Mucosa of stomach (tissue), 1 donor: ENCODE measurements at regions not wholly inside any gene's neighbourhood (a gene's known extent, or its start where the extent isn't known, plus 50 kb on each side); places are given as distances from the start of the nearest gene placed in this dataset.

Experiments used
- H3K27me3 ChIP-seq: one replicate; pipeline ENCODE4 v1.7.0; 2013; ENCODE audit warnings: mild to moderate bottlenecking, low read length; ENCODE audit not compliant: control insufficient read depth, insufficient read depth
- H3K36me3 ChIP-seq: one replicate; pipeline ENCODE4 v1.7.0; 2013; ENCODE audit warnings: low read length; ENCODE audit not compliant: control insufficient read depth, insufficient read depth
- H3K4me1 ChIP-seq: one replicate; pipeline ENCODE4 v1.7.0; 2013; ENCODE audit warnings: mild to moderate bottlenecking, low read length; ENCODE audit not compliant: control insufficient read depth, insufficient read depth
- H3K4me3 ChIP-seq: one replicate; pipeline ENCODE4 v1.7.0; 2013; ENCODE audit warnings: low read length
- H3K9ac ChIP-seq: one replicate; pipeline ENCODE4 v1.7.0; 2013; ENCODE audit warnings: mild to moderate bottlenecking, low read length, moderate library complexity
- H3K9me3 ChIP-seq: one replicate; pipeline ENCODE4 v1.7.0; 2013; ENCODE audit warnings: mild to moderate bottlenecking, low read length, moderate library complexity; ENCODE audit not compliant: control insufficient read depth
- donor health status: Pancreatic carcinoma.

GRCh38 chr7:46029111-46029704 is 108.1 kb upstream of the IGFBP3 start:
- Histone ChIP-seq H3K4me1 (no peaks in the 10 kb centered on the region), H3K27me3 (no peaks in the 10 kb centered on the region), H3K9me3 (no peaks in the 10 kb centered on the region), H3K9ac (no peak overlapping the region), H3K4me3 (no peak overlapping the region), H3K36me3 (no peaks in the 10 kb centered on the region)

GRCh38 chr7:46028246-46028645 is 107.2 kb upstream of the IGFBP3 start:
- Histone ChIP-seq H3K4me1 (no peaks in the 10 kb centered on the region), H3K9ac (no peak overlapping the region), H3K36me3 (no peaks in the 10 kb centered on the region), H3K4me3 (no peak overlapping the region), H3K27me3 (no peaks in the 10 kb centered on the region), H3K9me3 (no peaks in the 10 kb centered on the region)

- no peaks in the 10 kb centered on the region for H3K4me1 ChIP-seq
- H3K9me3 ChIP-seq = no peaks in the 10 kb centered on the region
- H3K9ac ChIP-seq = no peak overlapping the region
- no peak overlapping the region for H3K4me3 ChIP-seq
- no peaks in the 10 kb centered on the region for H3K27me3 ChIP-seq
- H3K36me3 ChIP-seq = no peaks in the 10 kb centered on the region
These were observed 105.7 kb upstream of the IGFBP3 start for GRCh38 chr7:46026741-46027140.

DNA sequence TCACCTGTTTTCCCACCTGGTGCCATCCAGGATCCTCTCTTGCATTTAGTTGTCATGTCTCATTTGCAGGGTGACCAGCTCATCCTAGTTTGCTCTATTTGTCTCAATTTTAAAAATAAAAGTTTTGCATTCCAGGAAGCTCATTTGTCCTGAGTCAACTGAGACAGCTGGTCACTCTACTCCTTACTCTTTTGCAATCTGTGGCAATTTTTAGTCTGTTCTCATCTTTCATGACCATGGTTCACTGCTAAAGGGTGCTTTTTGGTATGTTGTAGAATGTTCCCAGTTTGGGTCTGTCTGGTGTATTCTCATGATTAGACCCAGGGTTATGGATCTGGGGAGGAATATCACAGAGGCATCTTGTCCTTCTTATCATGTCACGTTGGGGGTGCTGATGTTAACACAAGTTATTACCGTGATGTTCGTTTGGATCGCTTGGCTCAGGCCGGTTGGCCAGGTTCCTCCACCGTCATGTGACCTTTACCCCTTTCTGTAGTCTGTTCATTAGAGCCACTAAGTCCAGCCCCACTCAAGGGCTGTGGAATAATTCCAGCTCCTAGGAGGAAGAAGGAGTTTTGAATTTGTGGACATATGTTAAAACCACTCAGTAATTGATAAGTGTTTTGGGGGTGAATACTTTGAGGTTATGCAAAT is 103.3 kb upstream of the IGFBP3 start:
- Histone ChIP-seq H3K4me1 (no peaks in the 10 kb centered on the region), H3K27me3 (no peaks in the 10 kb centered on the region), H3K4me3 (no peak overlapping the region), H3K9me3 (no peaks in the 10 kb centered on the region), H3K36me3 (no peaks in the 10 kb centered on the region), H3K9ac (no peak overlapping the region)

DNA sequence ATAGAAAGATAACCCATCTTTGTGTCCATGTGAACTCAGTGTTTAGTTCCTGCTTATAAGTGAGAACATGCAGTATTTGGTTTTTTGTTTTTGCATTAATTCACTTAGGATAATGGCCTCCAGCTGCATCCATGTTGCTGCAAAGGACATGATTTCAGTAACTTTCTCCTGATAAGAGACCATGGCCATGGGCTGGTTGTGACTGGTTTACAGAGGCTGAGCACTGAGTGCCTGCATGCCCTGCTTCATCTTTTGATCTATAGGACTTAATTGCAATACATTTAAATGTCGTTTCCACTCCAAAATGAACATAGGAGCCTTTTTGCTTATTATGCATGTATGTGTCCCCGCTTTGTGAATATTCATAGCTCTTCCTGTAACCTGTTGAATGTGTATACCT is 101.3 kb upstream of the IGFBP3 start:
- no peaks in the 10 kb centered on the region for H3K9me3 ChIP-seq
- no peaks in the 10 kb centered on the region for H3K36me3 ChIP-seq
- no peak overlapping the region for H3K9ac ChIP-seq
- H3K27me3 ChIP-seq = no peaks in the 10 kb centered on the region
- H3K4me1 ChIP-seq = no peaks in the 10 kb centered on the region
- no peak overlapping the region for H3K4me3 ChIP-seq

GRCh38 chr7:46015107-46015868 is 94.2 kb upstream of the IGFBP3 start:
- Histone ChIP-seq H3K27me3 (no peaks in the 10 kb centered on the region), H3K4me1 (no peaks in the 10 kb centered on the region), H3K36me3 (no peaks in the 10 kb centered on the region), H3K9ac (no peak overlapping the region), H3K9me3 (no peaks in the 10 kb centered on the region), H3K4me3 (no peak overlapping the region)

DNA sequence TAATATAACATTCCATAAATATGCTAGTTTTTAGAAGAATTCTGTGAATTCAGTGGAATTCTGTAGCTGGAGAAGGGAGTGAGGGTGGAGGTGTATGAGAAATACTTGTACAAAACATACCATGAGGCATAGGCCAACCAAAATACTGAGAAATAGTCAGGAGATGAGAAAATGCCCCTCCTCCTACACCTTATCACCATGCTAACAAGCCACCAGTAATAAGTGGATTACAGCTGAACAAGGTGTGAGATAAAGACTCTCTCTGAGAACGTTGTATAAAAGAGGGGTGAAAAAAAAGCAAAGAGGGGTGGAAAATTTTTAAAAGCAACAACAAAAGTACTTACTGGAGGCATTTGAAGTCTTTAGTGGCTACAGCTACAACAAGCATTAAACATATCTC is 90.4 kb upstream of the IGFBP3 start:
- H3K4me1 ChIP-seq = peaks cover 3% of the 10 kb centered on the region
- H3K9ac ChIP-seq = no peak overlapping the region
- no peaks in the 10 kb centered on the region for H3K36me3 ChIP-seq
- H3K4me3 ChIP-seq = no peak overlapping the region
- no peaks in the 10 kb centered on the region for H3K9me3 ChIP-seq
- no peaks in the 10 kb centered on the region for H3K27me3 ChIP-seq

- H3K9me3 ChIP-seq = no peaks in the 10 kb centered on the region
These were observed 90.0 kb upstream of the IGFBP3 start for GRCh38 chr7:46011059-46011458.

DNA sequence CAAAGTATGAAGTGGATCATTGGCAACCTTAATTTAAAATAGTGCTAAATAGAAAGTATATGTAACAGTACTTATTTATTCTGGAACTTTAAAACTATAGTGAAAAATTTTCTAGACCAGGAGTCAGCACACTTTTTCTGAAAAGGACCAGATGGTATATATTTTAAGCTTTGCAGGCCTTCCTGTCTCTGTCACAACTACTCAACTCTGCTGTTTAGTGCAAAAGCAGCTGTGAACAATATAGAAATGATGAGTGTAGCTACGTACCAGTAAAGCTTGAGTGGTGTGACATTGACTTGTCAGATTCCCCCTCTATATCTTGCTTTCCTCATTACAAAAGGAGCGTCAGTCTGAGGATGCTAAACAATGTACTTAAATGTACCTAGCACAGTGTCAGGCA is 88.1 kb upstream of the IGFBP3 start:
- Histone ChIP-seq H3K4me1 (peaks cover 3% of the 10 kb centered on the region), H3K27me3 (no peaks in the 10 kb centered on the region), H3K4me3 (no peak overlapping the region), H3K9ac (no peak overlapping the region), H3K36me3 (no peaks in the 10 kb centered on the region), H3K9me3 (no peaks in the 10 kb centered on the region)

More at GRCh38 chr7:46011059-46011458, 90.0 kb upstream of the IGFBP3 start:
- Histone ChIP-seq H3K27me3 (no peaks in the 10 kb centered on the region), H3K4me3 (no peak overlapping the region), H3K9ac (no peak overlapping the region), H3K4me1 (peaks cover 3% of the 10 kb centered on the region), H3K36me3 (no peaks in the 10 kb centered on the region)

DNA sequence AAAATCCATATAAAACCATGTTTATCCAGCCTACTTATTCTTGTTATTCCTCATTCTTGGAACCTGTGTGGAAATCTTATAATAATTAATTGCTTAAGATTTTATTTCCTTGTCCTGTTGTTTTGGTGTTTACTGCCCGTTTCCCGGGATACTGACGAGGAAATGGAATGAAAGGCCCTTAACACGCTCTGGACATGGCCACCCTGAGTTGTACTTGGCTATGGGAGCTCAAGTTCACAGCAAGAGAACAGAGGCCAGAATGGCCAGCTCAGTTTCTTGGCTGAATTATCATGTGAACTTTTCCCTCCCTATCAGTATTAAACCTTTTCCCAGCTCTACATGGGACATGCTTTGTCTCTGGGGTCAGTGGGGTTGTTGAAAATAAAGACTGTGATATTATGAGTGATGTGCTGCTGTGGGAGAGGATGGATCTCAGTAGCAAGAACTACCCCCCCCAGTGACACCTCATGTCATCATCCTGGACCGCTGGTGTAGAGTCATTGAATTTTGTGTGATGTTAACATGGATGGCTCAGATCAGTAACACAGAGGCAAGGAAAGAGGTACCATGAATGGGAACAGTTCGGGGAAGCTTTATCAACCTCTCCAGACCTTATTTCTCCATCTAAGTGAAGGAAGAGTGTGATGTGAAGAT is 87.0 kb upstream of the IGFBP3 start:
- no peak overlapping the region for H3K9ac ChIP-seq
- H3K9me3 ChIP-seq = no peaks in the 10 kb centered on the region
- no peak overlapping the region for H3K4me3 ChIP-seq
- no peaks in the 10 kb centered on the region for H3K27me3 ChIP-seq
- no peaks in the 10 kb centered on the region for H3K36me3 ChIP-seq
- H3K4me1 ChIP-seq = peaks cover 3% of the 10 kb centered on the region

GRCh38 chr7:46007194-46007593 is 86.1 kb upstream of the IGFBP3 start:
- Histone ChIP-seq H3K9ac (no peak overlapping the region), H3K9me3 (no peaks in the 10 kb centered on the region), H3K4me3 (no peak overlapping the region), H3K27me3 (no peaks in the 10 kb centered on the region), H3K36me3 (no peaks in the 10 kb centered on the region), H3K4me1 (peaks cover 3% of the 10 kb centered on the region)

- Histone ChIP-seq H3K4me1 (peaks cover 3% of the 10 kb centered on the region), H3K9me3 (no peaks in the 10 kb centered on the region), H3K27me3 (no peaks in the 10 kb centered on the region), H3K9ac (no peak overlapping the region), H3K36me3 (no peaks in the 10 kb centered on the region), H3K4me3 (no peak overlapping the region)
These were observed 85.7 kb upstream of the IGFBP3 start for GRCh38 chr7:46006723-46007122.
